Inferior parietal cortex (tissue), 1 donor: ENCODE measurements at regions not wholly inside any gene's neighbourhood (a gene's known extent, or its start where the extent isn't known, plus 50 kb on each side); places are given as distances from the start of the nearest gene placed in this dataset.
"Not testable (repeated sequence)": the region's sequence is repeated elsewhere in the genome, so short reads cannot be mapped to it uniquely, and the experiment has no call there.

Experiments used
- DNase-seq: peaks from one replicate; pipeline ENCODE4 v3.0.0-alpha.2; 2016; ENCODE audit errors: extremely low spot score

DNA sequence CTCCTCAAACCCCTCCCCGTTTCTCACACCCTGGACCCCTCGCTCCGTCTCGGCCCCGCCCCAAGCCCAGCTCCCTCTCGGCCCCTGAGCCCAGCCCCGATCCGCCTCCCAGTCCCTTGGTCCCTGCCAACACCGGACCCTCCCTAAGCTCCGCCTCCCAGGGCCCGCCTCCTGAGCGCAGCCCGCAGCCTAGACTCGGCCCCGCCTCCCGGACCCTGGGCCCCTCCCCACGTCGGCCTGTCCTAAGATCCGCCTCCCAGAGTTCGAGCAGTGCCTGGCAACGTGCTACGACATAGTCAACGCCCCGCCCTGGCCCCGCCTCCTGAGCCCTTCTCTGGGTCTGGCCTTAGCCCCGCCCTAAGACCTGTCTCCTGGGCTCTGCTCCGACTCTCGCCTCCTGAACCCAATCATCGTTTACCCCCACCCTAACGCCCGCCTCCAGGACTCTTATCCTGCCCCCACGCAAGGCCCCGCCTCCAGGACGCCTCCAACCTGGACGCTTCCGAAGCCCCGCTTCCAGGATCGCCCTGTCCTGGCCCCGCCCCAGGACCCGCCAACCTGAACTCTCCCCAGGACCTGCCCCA lies 53.1 kb upstream of the ROPN1B start:
- peak; percentile 93 for DNase-seq

- peak; percentile 81 for DNase-seq
These were observed 52.5 kb upstream of the ROPN1B start for GRCh38 chr3:125916376-125916978.

- peak; percentile 16 for DNase-seq
These were observed 51.9 kb upstream of the ROPN1B start for GRCh38 chr3:125917020-125917549.

DNA sequence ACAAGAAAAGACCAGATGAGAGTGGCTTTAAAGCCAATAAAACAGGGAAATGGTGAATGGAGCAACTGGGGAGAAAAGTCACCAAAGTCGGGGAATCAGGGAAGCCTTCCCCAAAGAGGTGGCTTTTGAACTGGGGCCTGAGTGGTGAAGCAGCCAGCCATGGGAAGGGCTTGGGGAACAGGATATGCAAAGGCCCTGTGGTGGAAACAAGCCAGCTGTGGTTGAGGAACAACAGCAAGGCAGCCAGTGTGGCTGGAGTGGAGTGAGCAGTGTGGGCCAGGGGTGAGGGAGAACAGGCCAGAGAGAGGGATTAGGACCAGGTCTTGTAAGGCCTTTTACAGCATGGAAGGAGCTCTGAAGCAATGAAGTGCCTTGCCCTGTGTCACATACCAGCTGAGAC lies 51.0 kb upstream of the ROPN1B start:
- DNase-seq: not testable (repeated sequence)

DNA sequence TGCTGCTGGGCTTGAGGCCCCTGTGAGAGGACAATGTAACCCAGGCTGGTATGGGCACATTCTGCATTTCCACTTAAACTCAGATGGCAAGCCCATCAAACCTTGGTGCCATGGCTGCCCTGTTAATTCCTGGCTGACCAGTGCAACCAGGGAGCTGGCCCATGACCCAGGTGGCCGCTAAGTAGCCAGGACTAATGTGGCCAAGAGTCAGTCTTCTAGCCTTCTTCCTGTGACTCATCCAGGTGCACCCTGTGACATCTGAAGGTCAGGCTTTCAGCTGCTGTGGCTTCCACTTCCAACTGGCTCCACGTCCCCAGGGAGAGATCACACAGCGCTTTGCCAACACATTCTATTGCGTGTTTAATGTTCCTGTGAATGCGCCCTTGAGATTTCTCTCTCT lies 50.5 kb upstream of the ROPN1B start:
- DNase-seq: not testable (repeated sequence)

- DNase-seq: peak; percentile 2
These were observed 50.1 kb upstream of the ROPN1B start for GRCh38 chr3:125918866-125919265.
